Testis (tissue), 2 donors: ENCODE measurements at regions not wholly inside any gene's neighbourhood (a gene's known extent, or its start where the extent isn't known, plus 50 kb on each side); places are given as distances from the start of the nearest gene placed in this dataset.

Source experiments
- DNase-seq: peaks from one replicate; pipeline ENCODE4 v3.0.0-alpha.2; 2019
- H3K27ac ChIP-seq, 2 donors: fragments of 200-600 bp; sonication (generic); one replicate each; pipeline ENCODE4 v1.5.1; 2019
- H3K27me3 ChIP-seq: fragments of 200-600 bp; sonication (generic); one replicate; pipeline ENCODE4 v1.5.1; 2019
- H3K36me3 ChIP-seq: fragments of 200-600 bp; sonication (generic); one replicate; pipeline ENCODE4 v1.5.1; 2017; ENCODE audit warnings: low read depth; ENCODE audit errors: missing control alignments
- H3K4me1 ChIP-seq: fragments of 200-600 bp; sonication (generic); one replicate; pipeline ENCODE4 v1.5.1; 2019
- H3K4me3 ChIP-seq, 2 donors: fragments of 200-600 bp; sonication (generic); one replicate each; pipeline ENCODE4 v1.5.1; 2017 to 2019
- H3K9me3 ChIP-seq: fragments of 200-600 bp; sonication (generic); one replicate; pipeline ENCODE4 v1.5.1; 2017
- CTCF ChIP-seq, 3 experiments: fragments of 450-650 bp in 2 of 3; fragments of 200-600 bp in 1 of 3; sonication (generic) in 1 of 3; IDR thresholded peaks; one replicate each; pipeline ENCODE4 v1.5.1; 2016 to 2019; ENCODE audit warnings: antibody characterized with exemption in 3 of 3, mild to moderate bottlenecking in 2 of 3, moderate library complexity in 1 of 3
- POLR2A ChIP-seq: fragments of 450-650 bp; IDR thresholded peaks from one replicate; pipeline ENCODE4 v1.6.1; 2017; ENCODE audit warnings: antibody characterized with exemption, mild to moderate bottlenecking, moderate library complexity
- WGBS, 2 donors: methylation state at CpG; one replicate each; pipeline ENCODE4 v1.1.5; 2018; 5-methylcytosine and 5-hydroxymethylcytosine counted together
- intact Hi-C: fragments of 100-400 bp; cut with DNase I; formaldehyde crosslinking; loops from one replicate; pipeline ENCODE4 v1.15.1; 2023; ENCODE audit warnings: low total_unique reads

- Histone ChIP-seq H3K4me1 (no peaks in the 10 kb centered on the region), H3K9me3 (no peaks in the 10 kb centered on the region), H3K4me3 (no peak overlapping the region), H3K36me3 (no peaks in the 10 kb centered on the region), H3K27ac (no peak overlapping the region), H3K27me3 (no peaks in the 10 kb centered on the region)
- WGBS, 2 donors, result 88 to 97% methylated on average over 5 of the region's 5 CpGs
- intact Hi-C loops, result no loop called here
- DNase-seq, result no peak
- TF ChIP-seq CTCF (IDR thresholded peaks at IDR 0.05) (no peak), POLR2A (no peak)
Measured at GRCh38 chr1:239270509-239270908, 115.9 kb upstream of the CHRM3 start.

GRCh38 chr1:239269706-239270105 is 116.7 kb upstream of the CHRM3 start:
- Histone ChIP-seq H3K9me3 (no peaks in the 10 kb centered on the region), H3K27me3 (no peaks in the 10 kb centered on the region), H3K27ac (no peak overlapping the region), H3K36me3 (no peaks in the 10 kb centered on the region), H3K4me3 (no peak overlapping the region), H3K4me1 (no peaks in the 10 kb centered on the region)
- intact Hi-C loops, result no loop called here
- no peak for DNase-seq
- no peak for TF ChIP-seq CTCF (IDR thresholded peaks at IDR 0.05)
- no peak for TF ChIP-seq POLR2A
- WGBS, 2 donors, result 81 to 83% methylated on average over 4 of the region's 4 CpGs

- WGBS, 2 donors, result 22 to 29% methylated on average over 4 of the region's 4 CpGs
- no peaks in the 10 kb centered on the region for H3K4me1 ChIP-seq
- H3K27me3 ChIP-seq, result no peaks in the 10 kb centered on the region
- no peaks in the 10 kb centered on the region for H3K9me3 ChIP-seq
- no peak for DNase-seq
- H3K27ac ChIP-seq, result no peak overlapping the region
- TF ChIP-seq CTCF (IDR thresholded peaks at IDR 0.05) (no peak), POLR2A (no peak)
- H3K36me3 ChIP-seq, result no peaks in the 10 kb centered on the region
- no peak overlapping the region for H3K4me3 ChIP-seq
- intact Hi-C loops, result no loop called here
Measured at GRCh38 chr1:239268941-239269340, 117.4 kb upstream of the CHRM3 start.

- no peak overlapping the region for H3K27ac ChIP-seq
- 45 to 49% methylated on average over 6 of the region's 6 CpGs for WGBS, 2 donors
- intact Hi-C loops, result no loop called here
- no peaks in the 10 kb centered on the region for H3K27me3 ChIP-seq
- H3K4me3 ChIP-seq, result no peak overlapping the region
- no peak for DNase-seq
- no peaks in the 10 kb centered on the region for H3K36me3 ChIP-seq
- H3K4me1 ChIP-seq, result no peaks in the 10 kb centered on the region
- no peak for TF ChIP-seq POLR2A
- TF ChIP-seq CTCF (IDR thresholded peaks at IDR 0.05), result no peak
- H3K9me3 ChIP-seq, result no peaks in the 10 kb centered on the region
Measured at GRCh38 chr1:239268007-239268406, 118.4 kb upstream of the CHRM3 start.

- no peaks in the 10 kb centered on the region for H3K36me3 ChIP-seq
- no peak overlapping the region for H3K4me3 ChIP-seq
- DNase-seq, result no peak
- intact Hi-C loops, result no loop called here
- TF ChIP-seq POLR2A (no peak), CTCF (IDR thresholded peaks at IDR 0.05) (no peak)
- WGBS, 2 donors, result 69 to 76% methylated on average over 5 of the region's 5 CpGs
- no peak overlapping the region for H3K27ac ChIP-seq
- H3K9me3 ChIP-seq, result no peaks in the 10 kb centered on the region
- H3K4me1 ChIP-seq, result no peaks in the 10 kb centered on the region
- no peaks in the 10 kb centered on the region for H3K27me3 ChIP-seq
Measured at GRCh38 chr1:239263801-239264200, 122.6 kb upstream of the CHRM3 start.
